SK-N-SH treated with all-trans-retinoic acid at 6 μM for 48 hours (cell line): ENCODE measurements at regions not wholly inside any gene's neighbourhood (a gene's known extent, or its start where the extent isn't known, plus 50 kb on each side); places are given as distances from the start of the nearest gene placed in this dataset.

Source experiments
- ATAC-seq: fragments of 200-7000 bp; cut with Tn5 transposase; 3 replicates; pipeline ENCODE4 v1.9.1; 2020; ENCODE audit warnings: mild to moderate bottlenecking, moderate library complexity
- CSDC2 ChIP-seq: fragments of 250-450 bp; sonication (Bioruptor Pico); IDR thresholded peaks from 2 replicates; pipeline ENCODE4 v1.5.0; 2020; ENCODE audit warnings: mild to moderate bottlenecking, moderate library complexity
- ESRRG ChIP-seq: fragments of 250-450 bp; sonication (Bioruptor Pico); IDR thresholded peaks from 2 replicates; pipeline ENCODE4 v1.6.1; 2021; ENCODE audit warnings: mild to moderate bottlenecking
- GLIS3 ChIP-seq: fragments of 250-450 bp; sonication (Bioruptor Pico); IDR thresholded peaks from 2 replicates; pipeline ENCODE4 v1.5.0; 2020; ENCODE audit warnings: mild to moderate bottlenecking, moderate library complexity
- ISL1 ChIP-seq: fragments of 250-450 bp; sonication (Bioruptor Pico); IDR thresholded peaks from 2 replicates; pipeline ENCODE4 v2.1.2; 2022; ENCODE audit warnings: mild to moderate bottlenecking, moderate library complexity
- PPARA ChIP-seq: fragments of 250-450 bp; sonication (Bioruptor Pico); IDR thresholded peaks from 2 replicates; pipeline ENCODE4 v1.5.0; 2020; ENCODE audit warnings: mild to moderate bottlenecking, borderline replicate concordance
- RARB ChIP-seq: fragments of 250-450 bp; sonication (Bioruptor Pico); IDR thresholded peaks from 2 replicates; pipeline ENCODE4 v1.8.0; 2021; ENCODE audit warnings: mild to moderate bottlenecking, moderate library complexity
- SNAI2 ChIP-seq: fragments of 250-450 bp; sonication (Bioruptor Pico); IDR thresholded peaks from 2 replicates; pipeline ENCODE4 v1.5.0; 2020; ENCODE audit warnings: mild to moderate bottlenecking, moderate library complexity
- TOX ChIP-seq: fragments of 250-450 bp; sonication (Bioruptor Pico); IDR thresholded peaks from 2 replicates; pipeline ENCODE4 v1.8.0; 2021; ENCODE audit warnings: mild to moderate bottlenecking, moderate library complexity, borderline replicate concordance
- ZC3H10 ChIP-seq: fragments of 250-450 bp; sonication (Bioruptor Pico); IDR thresholded peaks from 2 replicates; pipeline ENCODE4 v1.5.1; 2021; ENCODE audit warnings: mild to moderate bottlenecking, moderate library complexity
- ZFP3 ChIP-seq: fragments of 250-450 bp; sonication (Bioruptor Pico); IDR thresholded peaks from 2 replicates; pipeline ENCODE4 v1.5.0; 2020; ENCODE audit warnings: mild to moderate bottlenecking, moderate library complexity
- ZFP30 ChIP-seq: fragments of 450-650 bp; formaldehyde crosslinking; IDR thresholded peaks from 2 replicates; pipeline ENCODE4 v1.5.0; 2022; ENCODE audit warnings: mild to moderate bottlenecking, moderate library complexity
- ZNF8 ChIP-seq: fragments of 450-650 bp; formaldehyde crosslinking; IDR thresholded peaks from 2 replicates; pipeline ENCODE4 v1.5.0; 2020; ENCODE audit warnings: mild to moderate bottlenecking, moderate library complexity
- TF ChIP-seq, protein P1 (sequence below): fragments of 250-450 bp; sonication (Bioruptor Pico); IDR thresholded peaks from 2 replicates; pipeline ENCODE4 v1.8.0; 2021; ENCODE audit warnings: low read depth, mild to moderate bottlenecking, moderate library complexity, borderline replicate concordance
- TF ChIP-seq, protein P2 (sequence below): fragments of 250-450 bp; sonication (Bioruptor Pico); IDR thresholded peaks from 2 replicates; pipeline ENCODE4 v1.8.0; 2020; ENCODE audit warnings: mild to moderate bottlenecking, moderate library complexity, borderline replicate concordance
- TF ChIP-seq, protein P3 (sequence below): fragments of 250-450 bp; sonication (Bioruptor Pico); IDR thresholded peaks from 2 replicates; pipeline ENCODE4 v1.5.1; 2020; ENCODE audit warnings: low read depth, mild to moderate bottlenecking, moderate library complexity
- TF ChIP-seq, protein P4 (sequence below): fragments of 250-450 bp; sonication (Bioruptor Pico); IDR thresholded peaks from 2 replicates; pipeline ENCODE4 v1.5.1; 2021; ENCODE audit warnings: mild to moderate bottlenecking, moderate library complexity
- TF ChIP-seq, protein P5 (sequence below): fragments of 250-450 bp; sonication (Bioruptor Pico); IDR thresholded peaks from 2 replicates; pipeline ENCODE4 v1.5.0; 2020; ENCODE audit warnings: mild to moderate bottlenecking, moderate library complexity

DNA sequence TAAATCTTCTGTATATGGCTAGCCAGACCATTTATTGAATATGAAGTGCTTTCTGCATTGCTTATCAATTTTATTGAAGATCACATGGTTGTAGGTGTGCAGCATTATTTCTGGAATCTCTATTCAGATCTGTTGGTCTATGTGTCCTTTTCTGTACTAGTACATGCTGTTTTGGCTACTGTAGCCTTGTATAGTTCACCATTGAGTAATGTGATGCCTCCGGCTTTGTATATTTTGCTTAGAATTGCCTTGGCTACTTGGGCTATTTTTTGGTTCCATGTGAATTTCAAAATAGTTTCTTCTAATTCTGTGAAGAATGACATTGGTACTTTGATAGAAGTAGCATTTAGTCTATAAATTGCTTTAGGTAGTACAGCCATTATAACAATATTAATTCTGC is 1187.2 kb downstream of the XPNPEP1 start:
- peak; percentile 54 for ATAC-seq
- TF ChIP-seq, protein P1, sequence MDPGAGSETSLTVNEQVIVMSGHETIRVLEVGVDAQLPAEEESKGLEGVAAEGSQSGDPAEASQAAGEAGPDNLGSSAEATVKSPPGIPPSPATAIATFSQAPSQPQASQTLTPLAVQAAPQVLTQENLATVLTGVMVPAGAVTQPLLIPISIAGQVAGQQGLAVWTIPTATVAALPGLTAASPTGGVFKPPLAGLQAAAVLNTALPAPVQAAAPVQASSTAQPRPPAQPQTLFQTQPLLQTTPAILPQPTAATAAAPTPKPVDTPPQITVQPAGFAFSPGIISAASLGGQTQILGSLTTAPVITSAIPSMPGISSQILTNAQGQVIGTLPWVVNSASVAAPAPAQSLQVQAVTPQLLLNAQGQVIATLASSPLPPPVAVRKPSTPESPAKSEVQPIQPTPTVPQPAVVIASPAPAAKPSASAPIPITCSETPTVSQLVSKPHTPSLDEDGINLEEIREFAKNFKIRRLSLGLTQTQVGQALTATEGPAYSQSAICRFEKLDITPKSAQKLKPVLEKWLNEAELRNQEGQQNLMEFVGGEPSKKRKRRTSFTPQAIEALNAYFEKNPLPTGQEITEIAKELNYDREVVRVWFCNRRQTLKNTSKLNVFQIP (CRISPR knock-in tag) = no peak
- TF ChIP-seq CSDC2 (CRISPR knock-in tag) (no peak), ISL1 (no peak), ZFP3 (no peak), ZFP30 (CRISPR knock-in tag) (no peak), GLIS3 (CRISPR knock-in tag) (no peak), ZNF8 (no peak), SNAI2 (CRISPR knock-in tag) (no peak), PPARA (CRISPR knock-in tag) (no peak)
- TF ChIP-seq, protein P2, sequence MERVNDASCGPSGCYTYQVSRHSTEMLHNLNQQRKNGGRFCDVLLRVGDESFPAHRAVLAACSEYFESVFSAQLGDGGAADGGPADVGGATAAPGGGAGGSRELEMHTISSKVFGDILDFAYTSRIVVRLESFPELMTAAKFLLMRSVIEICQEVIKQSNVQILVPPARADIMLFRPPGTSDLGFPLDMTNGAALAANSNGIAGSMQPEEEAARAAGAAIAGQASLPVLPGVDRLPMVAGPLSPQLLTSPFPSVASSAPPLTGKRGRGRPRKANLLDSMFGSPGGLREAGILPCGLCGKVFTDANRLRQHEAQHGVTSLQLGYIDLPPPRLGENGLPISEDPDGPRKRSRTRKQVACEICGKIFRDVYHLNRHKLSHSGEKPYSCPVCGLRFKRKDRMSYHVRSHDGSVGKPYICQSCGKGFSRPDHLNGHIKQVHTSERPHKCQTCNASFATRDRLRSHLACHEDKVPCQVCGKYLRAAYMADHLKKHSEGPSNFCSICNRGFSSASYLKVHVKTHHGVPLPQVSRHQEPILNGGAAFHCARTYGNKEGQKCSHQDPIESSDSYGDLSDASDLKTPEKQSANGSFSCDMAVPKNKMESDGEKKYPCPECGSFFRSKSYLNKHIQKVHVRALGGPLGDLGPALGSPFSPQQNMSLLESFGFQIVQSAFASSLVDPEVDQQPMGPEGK (CRISPR knock-in tag) = no peak
- TF ChIP-seq, protein P3, sequence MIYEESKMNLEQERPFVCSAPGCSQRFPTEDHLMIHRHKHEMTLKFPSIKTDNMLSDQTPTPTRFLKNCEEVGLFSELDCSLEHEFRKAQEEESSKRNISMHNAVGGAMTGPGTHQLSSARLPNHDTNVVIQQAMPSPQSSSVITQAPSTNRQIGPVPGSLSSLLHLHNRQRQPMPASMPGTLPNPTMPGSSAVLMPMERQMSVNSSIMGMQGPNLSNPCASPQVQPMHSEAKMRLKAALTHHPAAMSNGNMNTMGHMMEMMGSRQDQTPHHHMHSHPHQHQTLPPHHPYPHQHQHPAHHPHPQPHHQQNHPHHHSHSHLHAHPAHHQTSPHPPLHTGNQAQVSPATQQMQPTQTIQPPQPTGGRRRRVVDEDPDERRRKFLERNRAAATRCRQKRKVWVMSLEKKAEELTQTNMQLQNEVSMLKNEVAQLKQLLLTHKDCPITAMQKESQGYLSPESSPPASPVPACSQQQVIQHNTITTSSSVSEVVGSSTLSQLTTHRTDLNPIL (CRISPR knock-in tag) = no peak
- TF ChIP-seq, protein P4, sequence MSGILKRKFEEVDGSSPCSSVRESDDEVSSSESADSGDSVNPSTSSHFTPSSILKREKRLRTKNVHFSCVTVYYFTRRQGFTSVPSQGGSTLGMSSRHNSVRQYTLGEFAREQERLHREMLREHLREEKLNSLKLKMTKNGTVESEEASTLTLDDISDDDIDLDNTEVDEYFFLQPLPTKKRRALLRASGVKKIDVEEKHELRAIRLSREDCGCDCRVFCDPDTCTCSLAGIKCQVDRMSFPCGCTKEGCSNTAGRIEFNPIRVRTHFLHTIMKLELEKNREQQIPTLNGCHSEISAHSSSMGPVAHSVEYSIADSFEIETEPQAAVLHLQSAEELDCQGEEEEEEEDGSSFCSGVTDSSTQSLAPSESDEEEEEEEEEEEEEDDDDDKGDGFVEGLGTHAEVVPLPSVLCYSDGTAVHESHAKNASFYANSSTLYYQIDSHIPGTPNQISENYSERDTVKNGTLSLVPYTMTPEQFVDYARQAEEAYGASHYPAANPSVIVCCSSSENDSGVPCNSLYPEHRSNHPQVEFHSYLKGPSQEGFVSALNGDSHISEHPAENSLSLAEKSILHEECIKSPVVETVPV (CRISPR knock-in tag) = no peak
- TF ChIP-seq, all 23 proteins: peak for 0

DNA sequence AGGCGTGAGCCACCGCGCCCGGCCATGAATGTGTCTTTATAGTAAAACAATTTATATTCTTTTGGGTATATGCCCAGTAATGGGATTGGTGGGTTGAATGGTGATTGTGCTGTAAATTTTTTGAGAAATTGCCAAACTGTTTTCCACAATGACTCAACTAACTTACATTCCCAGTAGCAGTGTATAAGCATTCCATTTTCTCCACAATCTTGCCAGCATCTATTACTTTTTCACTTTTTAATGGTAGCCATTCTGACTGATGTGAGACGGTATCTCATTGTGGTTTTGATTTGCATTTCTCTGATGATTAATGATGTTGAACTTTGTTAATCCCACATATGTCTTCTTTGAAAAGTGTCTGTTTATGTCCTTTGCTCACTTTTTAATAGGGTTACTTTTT is 1187.9 kb downstream of the XPNPEP1 start:
- ATAC-seq = peak; percentile 93
- TF ChIP-seq ISL1 (peak; percentile 82), ZC3H10 (CRISPR knock-in tag) (0 out of 2 replicates have a peak, but pooled peaks have one; percentile 34), TOX (CRISPR knock-in tag) (peak; percentile 89), ESRRG (no peak), RARB (CRISPR knock-in tag) (no peak)
- TF ChIP-seq, protein P1 (CRISPR knock-in tag) = peak; percentile 32; the same call in 1 of the 2 replicates
- TF ChIP-seq, protein P3 (CRISPR knock-in tag) = peak; percentile 35; the same call in 1 of the 2 replicates
- TF ChIP-seq, protein P2 (CRISPR knock-in tag) = peak; percentile 74; the same call in 1 of the 2 replicates

DNA sequence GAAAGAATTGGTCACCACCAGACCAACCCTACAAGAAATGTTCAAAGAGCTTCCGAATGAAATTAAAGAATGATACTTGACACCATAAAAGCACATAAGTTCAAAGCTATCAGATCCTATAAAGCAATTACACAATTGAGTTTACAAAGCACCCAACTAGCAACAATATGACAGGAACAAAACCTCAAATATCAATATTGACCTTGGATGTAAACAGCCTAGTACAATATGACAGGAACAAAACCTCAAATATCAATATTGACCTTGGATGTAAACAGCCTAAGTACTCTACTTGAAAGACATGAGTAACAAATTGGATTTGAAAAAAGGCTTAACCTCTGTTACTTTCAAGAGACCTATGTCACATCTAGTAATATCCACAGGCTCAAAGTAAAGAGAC is 1201.4 kb downstream of the XPNPEP1 start:
- no peak for TF ChIP-seq ZC3H10 (CRISPR knock-in tag)
- no peak for TF ChIP-seq ISL1
- TF ChIP-seq, protein P4 (CRISPR knock-in tag) = no peak
- TF ChIP-seq, protein P5, sequence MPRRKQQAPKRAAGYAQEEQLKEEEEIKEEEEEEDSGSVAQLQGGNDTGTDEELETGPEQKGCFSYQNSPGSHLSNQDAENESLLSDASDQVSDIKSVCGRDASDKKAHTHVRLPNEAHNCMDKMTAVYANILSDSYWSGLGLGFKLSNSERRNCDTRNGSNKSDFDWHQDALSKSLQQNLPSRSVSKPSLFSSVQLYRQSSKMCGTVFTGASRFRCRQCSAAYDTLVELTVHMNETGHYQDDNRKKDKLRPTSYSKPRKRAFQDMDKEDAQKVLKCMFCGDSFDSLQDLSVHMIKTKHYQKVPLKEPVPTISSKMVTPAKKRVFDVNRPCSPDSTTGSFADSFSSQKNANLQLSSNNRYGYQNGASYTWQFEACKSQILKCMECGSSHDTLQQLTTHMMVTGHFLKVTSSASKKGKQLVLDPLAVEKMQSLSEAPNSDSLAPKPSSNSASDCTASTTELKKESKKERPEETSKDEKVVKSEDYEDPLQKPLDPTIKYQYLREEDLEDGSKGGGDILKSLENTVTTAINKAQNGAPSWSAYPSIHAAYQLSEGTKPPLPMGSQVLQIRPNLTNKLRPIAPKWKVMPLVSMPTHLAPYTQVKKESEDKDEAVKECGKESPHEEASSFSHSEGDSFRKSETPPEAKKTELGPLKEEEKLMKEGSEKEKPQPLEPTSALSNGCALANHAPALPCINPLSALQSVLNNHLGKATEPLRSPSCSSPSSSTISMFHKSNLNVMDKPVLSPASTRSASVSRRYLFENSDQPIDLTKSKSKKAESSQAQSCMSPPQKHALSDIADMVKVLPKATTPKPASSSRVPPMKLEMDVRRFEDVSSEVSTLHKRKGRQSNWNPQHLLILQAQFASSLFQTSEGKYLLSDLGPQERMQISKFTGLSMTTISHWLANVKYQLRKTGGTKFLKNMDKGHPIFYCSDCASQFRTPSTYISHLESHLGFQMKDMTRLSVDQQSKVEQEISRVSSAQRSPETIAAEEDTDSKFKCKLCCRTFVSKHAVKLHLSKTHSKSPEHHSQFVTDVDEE (CRISPR knock-in tag) = no peak
- no peak for TF ChIP-seq CSDC2 (CRISPR knock-in tag)
- TF ChIP-seq, protein P1 (CRISPR knock-in tag) = no peak
- TF ChIP-seq PPARA (CRISPR knock-in tag) = no peak
- no peak for TF ChIP-seq ZFP3
- ATAC-seq = no peak
